GM18507 (cell line): ENCODE measurements at regions not wholly inside any gene's neighbourhood (a gene's known extent, or its start where the extent isn't known, plus 50 kb on each side); places are given as distances from the start of the nearest gene placed in this dataset.

Experiments used
- DNase-seq: peaks from one replicate; pipeline ENCODE4 v3.0.0; 2011; ENCODE audit warnings: low read depth; ENCODE audit not compliant: insufficient read length; ENCODE audit errors: extremely low spot score
- FAIRE-seq: peaks from 2 replicates; lab custom pipeline; 2011; peaks lifted over from hg19 to GRCh38; lab: Jason Lieb, UNC

GRCh38 chr13:106723036-106723435 is 155.1 kb upstream of the ARGLU1 start:
- DNase-seq (no peak), FAIRE-seq (no peak)

GRCh38 chr13:106722620-106723019 is 154.7 kb upstream of the ARGLU1 start:
- FAIRE-seq (no peak), DNase-seq (no peak)

- no peak for FAIRE-seq
Measured at GRCh38 chr13:106721599-106721998, 153.7 kb upstream of the ARGLU1 start.

GRCh38 chr13:106714271-106714982 is 146.5 kb upstream of the ARGLU1 start:
- FAIRE-seq (no peak), DNase-seq (no peak)

More at GRCh38 chr13:106721599-106721998, 153.7 kb upstream of the ARGLU1 start:
- no peak for DNase-seq

- no peak for FAIRE-seq
Measured at GRCh38 chr13:106712381-106712780, 144.4 kb upstream of the ARGLU1 start.

GRCh38 chr13:106710266-106710665 is 142.3 kb upstream of the ARGLU1 start:
- DNase-seq = no peak

More at GRCh38 chr13:106712381-106712780, 144.4 kb upstream of the ARGLU1 start:
- DNase-seq = no peak

GRCh38 chr13:106709522-106709921 is 141.6 kb upstream of the ARGLU1 start:
- FAIRE-seq = no peak
- DNase-seq = no peak

More at GRCh38 chr13:106710266-106710665, 142.3 kb upstream of the ARGLU1 start:
- no peak for FAIRE-seq

GRCh38 chr13:106702505-106702904 is 134.6 kb upstream of the ARGLU1 start:
- DNase-seq (no peak), FAIRE-seq (no peak)

- FAIRE-seq (no peak), DNase-seq (no peak)
Measured at GRCh38 chr13:106701771-106702341, 133.9 kb upstream of the ARGLU1 start.

GRCh38 chr13:106700439-106700838 is 132.5 kb upstream of the ARGLU1 start:
- no peak for DNase-seq
- FAIRE-seq = no peak

GRCh38 chr13:106700007-106700406 is 132.1 kb upstream of the ARGLU1 start:
- no peak for FAIRE-seq
- DNase-seq = no peak

- DNase-seq (no peak), FAIRE-seq (no peak)
Measured at GRCh38 chr13:106699311-106699710, 131.4 kb upstream of the ARGLU1 start.

- DNase-seq (no peak), FAIRE-seq (no peak)
Measured at GRCh38 chr13:106696719-106697118, 128.8 kb upstream of the ARGLU1 start.

- DNase-seq (no peak), FAIRE-seq (no peak)
Measured at GRCh38 chr13:106696140-106696539, 128.2 kb upstream of the ARGLU1 start.

GRCh38 chr13:106695139-106695538 is 127.2 kb upstream of the ARGLU1 start:
- FAIRE-seq (no peak), DNase-seq (no peak)

GRCh38 chr13:106691861-106692260 is 123.9 kb upstream of the ARGLU1 start:
- FAIRE-seq = no peak
- DNase-seq = no peak

GRCh38 chr13:106691341-106691740 is 123.4 kb upstream of the ARGLU1 start:
- FAIRE-seq (no peak), DNase-seq (no peak)

GRCh38 chr13:106690779-106691178 is 122.8 kb upstream of the ARGLU1 start:
- FAIRE-seq (no peak), DNase-seq (no peak)

- no peak for DNase-seq
- FAIRE-seq = no peak
Measured at GRCh38 chr13:106689906-106690305, 122.0 kb upstream of the ARGLU1 start.

- FAIRE-seq (no peak), DNase-seq (no peak)
Measured at GRCh38 chr13:106688940-106689339, 121.0 kb upstream of the ARGLU1 start.

- FAIRE-seq (no peak), DNase-seq (no peak)
Measured at GRCh38 chr13:106686163-106686562, 118.2 kb upstream of the ARGLU1 start.
